ENCODE measurements at regions not wholly inside any gene's neighbourhood (a gene's known extent, or its start where the extent isn't known, plus 50 kb on each side); places are given as distances from the start of the nearest gene placed in this dataset.

DNA sequence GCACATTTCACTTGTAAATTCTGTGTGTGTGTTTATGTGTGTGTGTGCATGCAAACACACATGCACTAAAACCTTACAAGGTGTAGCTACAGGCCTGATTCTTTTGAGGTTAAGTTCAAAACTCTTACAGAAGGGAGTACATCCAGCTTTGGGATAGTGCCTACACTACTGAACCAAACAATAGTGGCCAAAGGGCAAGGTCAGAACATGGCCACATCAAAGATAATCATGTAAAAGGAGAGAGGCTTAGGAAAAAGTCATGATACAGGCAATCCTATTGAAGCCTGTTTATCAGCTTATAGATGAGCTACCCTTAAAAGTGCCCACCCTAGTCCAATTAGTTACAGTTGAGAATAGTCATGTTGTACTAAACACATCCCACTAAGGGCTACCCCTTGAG is 139.6 kb downstream of the IDS start:
- Histone ChIP-seq H3K4me3 (ENCODE audit: low read length) (no peak overlapping the region), H3K27me3 (ENCODE audit: control insufficient read depth, low read length) (no peaks in the 10 kb centered on the region), H4K20me1 (ENCODE audit: control insufficient read depth, insufficient read depth, low read depth, low read length) (no peaks in the 10 kb centered on the region), H3F3A (ENCODE audit: control insufficient read depth, insufficient read depth) (no peaks in the 10 kb centered on the region), H3K9me3 (ENCODE audit: control insufficient read depth, insufficient read depth, low read length) (no peaks in the 10 kb centered on the region), H3K4me2 (ENCODE audit: low read length) (no peak overlapping the region), H3K4me1 (ENCODE audit: control insufficient read depth, low read length) (no peaks in the 10 kb centered on the region), H3K36me3 (ENCODE audit: control insufficient read depth, low read length) (no peaks in the 10 kb centered on the region), H3K9me2 (replicated peaks; ENCODE audit: control insufficient read depth, low read length) (no peaks in the 10 kb centered on the region), H3K27ac (ENCODE audit: low read depth, low read length) (no peak overlapping the region), H3K79me2 (ENCODE audit: control insufficient read depth, low read length) (no peaks in the 10 kb centered on the region)
- TF ChIP-seq, protein P1, sequence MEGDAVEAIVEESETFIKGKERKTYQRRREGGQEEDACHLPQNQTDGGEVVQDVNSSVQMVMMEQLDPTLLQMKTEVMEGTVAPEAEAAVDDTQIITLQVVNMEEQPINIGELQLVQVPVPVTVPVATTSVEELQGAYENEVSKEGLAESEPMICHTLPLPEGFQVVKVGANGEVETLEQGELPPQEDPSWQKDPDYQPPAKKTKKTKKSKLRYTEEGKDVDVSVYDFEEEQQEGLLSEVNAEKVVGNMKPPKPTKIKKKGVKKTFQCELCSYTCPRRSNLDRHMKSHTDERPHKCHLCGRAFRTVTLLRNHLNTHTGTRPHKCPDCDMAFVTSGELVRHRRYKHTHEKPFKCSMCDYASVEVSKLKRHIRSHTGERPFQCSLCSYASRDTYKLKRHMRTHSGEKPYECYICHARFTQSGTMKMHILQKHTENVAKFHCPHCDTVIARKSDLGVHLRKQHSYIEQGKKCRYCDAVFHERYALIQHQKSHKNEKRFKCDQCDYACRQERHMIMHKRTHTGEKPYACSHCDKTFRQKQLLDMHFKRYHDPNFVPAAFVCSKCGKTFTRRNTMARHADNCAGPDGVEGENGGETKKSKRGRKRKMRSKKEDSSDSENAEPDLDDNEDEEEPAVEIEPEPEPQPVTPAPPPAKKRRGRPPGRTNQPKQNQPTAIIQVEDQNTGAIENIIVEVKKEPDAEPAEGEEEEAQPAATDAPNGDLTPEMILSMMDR (IDR thresholded peaks at IDR 0.05; ENCODE audit: low read depth, low read length, poor library complexity, severe bottlenecking) = no peak
- TF ChIP-seq EZH2phosphoT487 (IDR thresholded peaks at IDR 0.05; ENCODE audit: borderline replicate concordance, low read length) = no peak

- H3K4me2 ChIP-seq (ENCODE audit: low read length) = no peak overlapping the region
- H3K9me2 ChIP-seq (replicated peaks; ENCODE audit: control insufficient read depth, low read length) = no peaks in the 10 kb centered on the region
- H3F3A ChIP-seq (ENCODE audit: control insufficient read depth, insufficient read depth) = no peaks in the 10 kb centered on the region
- no peaks in the 10 kb centered on the region for H3K9me3 ChIP-seq (ENCODE audit: control insufficient read depth, insufficient read depth, low read length)
- no peaks in the 10 kb centered on the region for H3K36me3 ChIP-seq (ENCODE audit: control insufficient read depth, low read length)
- H3K27ac ChIP-seq (ENCODE audit: low read depth, low read length) = no peak overlapping the region
- no peak overlapping the region for H3K4me3 ChIP-seq (ENCODE audit: low read length)
- H3K27me3 ChIP-seq (ENCODE audit: control insufficient read depth, low read length) = no peaks in the 10 kb centered on the region
- TF ChIP-seq, protein P1 (IDR thresholded peaks at IDR 0.05; ENCODE audit: low read depth, low read length, poor library complexity, severe bottlenecking) = no peak
- no peak for TF ChIP-seq EZH2phosphoT487 (IDR thresholded peaks at IDR 0.05; ENCODE audit: borderline replicate concordance, low read length)
- no peaks in the 10 kb centered on the region for H3K4me1 ChIP-seq (ENCODE audit: control insufficient read depth, low read length)
- no peaks in the 10 kb centered on the region for H3K79me2 ChIP-seq (ENCODE audit: control insufficient read depth, low read length)
- no peaks in the 10 kb centered on the region for H4K20me1 ChIP-seq (ENCODE audit: control insufficient read depth, insufficient read depth, low read depth, low read length)
Observed at GRCh38 chrX:149365061-149365460, 140.0 kb downstream of the IDS start.

DNA sequence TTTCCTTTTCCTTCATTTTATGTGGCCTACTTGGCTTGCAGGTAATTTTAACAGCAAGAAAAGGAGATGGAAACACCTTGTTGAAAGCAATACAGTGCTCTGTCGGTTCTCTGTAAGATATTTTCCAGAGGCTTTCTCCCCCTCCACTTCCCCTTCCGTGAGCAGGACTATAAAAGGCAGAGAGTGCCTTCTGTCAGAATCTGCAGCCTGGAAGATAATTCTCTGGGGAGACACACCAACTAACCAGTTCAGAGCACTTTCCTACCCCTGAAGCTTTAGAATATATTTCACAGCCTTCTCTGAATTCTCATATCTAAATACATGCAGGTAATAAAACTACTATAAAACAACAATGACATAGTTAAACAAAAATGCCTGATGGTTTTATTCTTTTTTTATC is 141.1 kb downstream of the IDS start:
- Histone ChIP-seq H3F3A (ENCODE audit: control insufficient read depth, insufficient read depth) (no peaks in the 10 kb centered on the region), H3K27me3 (ENCODE audit: control insufficient read depth, low read length) (no peaks in the 10 kb centered on the region), H3K4me1 (ENCODE audit: control insufficient read depth, low read length) (no peaks in the 10 kb centered on the region), H3K79me2 (ENCODE audit: control insufficient read depth, low read length) (no peaks in the 10 kb centered on the region), H4K20me1 (ENCODE audit: control insufficient read depth, insufficient read depth, low read depth, low read length) (no peaks in the 10 kb centered on the region), H3K9me2 (replicated peaks; ENCODE audit: control insufficient read depth, low read length) (no peaks in the 10 kb centered on the region), H3K4me3 (ENCODE audit: low read length) (no peak overlapping the region), H3K9me3 (ENCODE audit: control insufficient read depth, insufficient read depth, low read length) (no peaks in the 10 kb centered on the region), H3K36me3 (ENCODE audit: control insufficient read depth, low read length) (no peaks in the 10 kb centered on the region), H3K27ac (ENCODE audit: low read depth, low read length) (no peak overlapping the region), H3K4me2 (ENCODE audit: low read length) (no peak overlapping the region)
- no peak for TF ChIP-seq EZH2phosphoT487 (IDR thresholded peaks at IDR 0.05; ENCODE audit: borderline replicate concordance, low read length)
- TF ChIP-seq, protein P1 (IDR thresholded peaks at IDR 0.05; ENCODE audit: low read depth, low read length, poor library complexity, severe bottlenecking) = no peak

DNA sequence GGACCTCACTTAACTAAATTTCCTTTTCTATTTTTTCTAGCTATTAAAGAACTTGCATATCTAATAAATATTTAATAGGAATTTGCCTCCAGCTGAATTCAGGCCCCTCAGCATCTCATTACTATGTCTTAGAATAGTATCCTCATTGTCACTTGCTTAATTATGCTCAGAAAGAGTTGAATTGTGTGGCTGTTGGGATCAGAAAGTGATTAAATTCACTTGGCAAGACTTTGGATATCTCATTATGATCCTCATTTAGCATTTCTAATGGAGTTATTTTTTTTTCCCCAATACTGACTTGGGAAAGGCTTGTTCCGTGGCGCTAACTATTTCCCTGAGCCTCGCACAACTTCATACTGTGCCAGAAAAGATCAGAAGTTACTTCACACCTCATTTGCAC is 158.8 kb downstream of the IDS start:
- no peak overlapping the region for H3K4me2 ChIP-seq (ENCODE audit: low read length)
- no peaks in the 10 kb centered on the region for H3K9me2 ChIP-seq (replicated peaks; ENCODE audit: control insufficient read depth, low read length)
- TF ChIP-seq, protein P1 (IDR thresholded peaks at IDR 0.05; ENCODE audit: low read depth, low read length, poor library complexity, severe bottlenecking) = no peak
- no peak for TF ChIP-seq EZH2phosphoT487 (IDR thresholded peaks at IDR 0.05; ENCODE audit: borderline replicate concordance, low read length)
- no peaks in the 10 kb centered on the region for H3K36me3 ChIP-seq (ENCODE audit: control insufficient read depth, low read length)
- H4K20me1 ChIP-seq (ENCODE audit: control insufficient read depth, insufficient read depth, low read depth, low read length) = no peaks in the 10 kb centered on the region
- H3K27ac ChIP-seq (ENCODE audit: low read depth, low read length) = no peak overlapping the region
- no peaks in the 10 kb centered on the region for H3F3A ChIP-seq (ENCODE audit: control insufficient read depth, insufficient read depth)
- no peaks in the 10 kb centered on the region for H3K27me3 ChIP-seq (ENCODE audit: control insufficient read depth, low read length)
- no peaks in the 10 kb centered on the region for H3K4me1 ChIP-seq (ENCODE audit: control insufficient read depth, low read length)
- H3K9me3 ChIP-seq (ENCODE audit: control insufficient read depth, insufficient read depth, low read length) = no peaks in the 10 kb centered on the region
- no peak overlapping the region for H3K4me3 ChIP-seq (ENCODE audit: low read length)
- H3K79me2 ChIP-seq (ENCODE audit: control insufficient read depth, low read length) = no peaks in the 10 kb centered on the region

All from DOHH2 (cell line).